Heart left ventricle (tissue), 13 donors: ENCODE measurements at regions not wholly inside any gene's neighbourhood (a gene's known extent, or its start where the extent isn't known, plus 50 kb on each side); places are given as distances from the start of the nearest gene placed in this dataset.

ENCODE experiments used
- POLR2A ChIP-seq, 2 donors: fragments of 450-650 bp; IDR thresholded peaks; one replicate each; pipeline ENCODE4 v1.6.1; 2017; ENCODE audit warnings: antibody characterized with exemption in 2 of 2, mild to moderate bottlenecking in 2 of 2, moderate library complexity in 2 of 2
- TF ChIP-seq, protein P1 (sequence below), 12 donors: fragments of 200-600 bp; sonication (generic) in 4 of 12; IDR thresholded peaks; one replicate each; pipeline versions ENCODE4 v1.5.0 to v1.8.0; 2018 to 2022; ENCODE audit warnings: antibody characterized with exemption in 12 of 12, mild to moderate bottlenecking in 5 of 12
- donor health status: ischemic (EF 13 %, LVEDD 7.1; RV severe dilation, severe dysfunction).
- donor health status: DM: no; HTN: yes; CAD: no.
- donor health status: DM: no; HTN: no; CAD: no.
- donor health status: ischemic (EF 25% LVEDD 6.9; RV normal size, moderate dysfunction).
- donor health status: ischemic (EF 25% LVEDD 5.7; RV mildly dilated, moderate dysfunction).
- donor health status: ischemic (EF 35%, LVEDD 5.7; RV mildly dilated, moderate dysfunction).
- donor health status: nonischemic (EF 11% LVEDD 7.7; RV severe dilation, severe dysfunction).
- donor health status: DM: yes; HTN: yes; CAD: no.
- donor health status: PGD.
- donor health status: ischemic (EF 29% LVEDD 5.4; RV normal size, mild dysfunction).
- donor health status: nonischemic (EF 23%, LVEDD 6.1; RV moderate dilation, normal function).

DNA sequence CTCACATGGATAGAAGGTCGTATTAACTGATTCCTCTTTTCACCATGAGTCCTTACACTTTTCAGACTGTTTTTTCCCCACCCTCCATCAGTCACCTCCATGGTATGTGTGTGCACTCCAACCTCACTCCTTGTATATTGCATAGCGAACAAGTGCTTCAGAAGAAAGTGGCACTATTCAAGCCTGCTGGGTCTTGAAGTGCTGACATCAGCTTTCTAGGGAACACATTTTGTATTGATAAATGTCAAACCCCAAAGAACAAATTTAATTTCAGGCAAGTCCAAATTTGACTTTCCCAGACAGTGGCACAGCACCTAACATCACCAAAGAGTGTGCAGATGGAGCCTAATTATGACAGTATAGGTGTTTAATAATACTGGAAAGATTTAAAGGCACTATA lies 617.4 kb upstream of the STXBP6 start:
- TF ChIP-seq POLR2A (IDR thresholded peaks at IDR 0.05) = no peak
- TF ChIP-seq, protein P1, sequence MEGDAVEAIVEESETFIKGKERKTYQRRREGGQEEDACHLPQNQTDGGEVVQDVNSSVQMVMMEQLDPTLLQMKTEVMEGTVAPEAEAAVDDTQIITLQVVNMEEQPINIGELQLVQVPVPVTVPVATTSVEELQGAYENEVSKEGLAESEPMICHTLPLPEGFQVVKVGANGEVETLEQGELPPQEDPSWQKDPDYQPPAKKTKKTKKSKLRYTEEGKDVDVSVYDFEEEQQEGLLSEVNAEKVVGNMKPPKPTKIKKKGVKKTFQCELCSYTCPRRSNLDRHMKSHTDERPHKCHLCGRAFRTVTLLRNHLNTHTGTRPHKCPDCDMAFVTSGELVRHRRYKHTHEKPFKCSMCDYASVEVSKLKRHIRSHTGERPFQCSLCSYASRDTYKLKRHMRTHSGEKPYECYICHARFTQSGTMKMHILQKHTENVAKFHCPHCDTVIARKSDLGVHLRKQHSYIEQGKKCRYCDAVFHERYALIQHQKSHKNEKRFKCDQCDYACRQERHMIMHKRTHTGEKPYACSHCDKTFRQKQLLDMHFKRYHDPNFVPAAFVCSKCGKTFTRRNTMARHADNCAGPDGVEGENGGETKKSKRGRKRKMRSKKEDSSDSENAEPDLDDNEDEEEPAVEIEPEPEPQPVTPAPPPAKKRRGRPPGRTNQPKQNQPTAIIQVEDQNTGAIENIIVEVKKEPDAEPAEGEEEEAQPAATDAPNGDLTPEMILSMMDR (IDR thresholded peaks at IDR 0.05) = no peak
